Liver (tissue), 8 donors: ENCODE measurements at regions not wholly inside any gene's neighbourhood (a gene's known extent, or its start where the extent isn't known, plus 50 kb on each side); places are given as distances from the start of the nearest gene placed in this dataset.

ENCODE experiments used
- DNase-seq: peaks from one replicate; pipeline ENCODE4 v3.0.0-alpha.2; 2017; ENCODE audit warnings: low spot score
- H3K27ac ChIP-seq, 2 donors: one replicate each; pipeline ENCODE4 v1.7.0; 2013; ENCODE audit warnings: inconsistent platforms in 2 of 2, low read length in 2 of 2, control low read depth in 1 of 2, low read depth in 1 of 2, mild to moderate bottlenecking in 1 of 2
- H3K27me3 ChIP-seq, 4 donors: one replicate each; pipeline versions ENCODE4 v1.6.1 to v1.7.0; 2013; ENCODE audit warnings: low read length in 3 of 4, inconsistent platforms in 1 of 4, mild to moderate bottlenecking in 1 of 4, moderate library complexity in 1 of 4; ENCODE audit not compliant: control insufficient read depth in 4 of 4, insufficient read depth in 4 of 4
- H3K36me3 ChIP-seq, 4 donors: one replicate each; pipeline versions ENCODE4 v1.6.1 to v1.7.0; 2013; ENCODE audit warnings: low read length in 3 of 4, mild to moderate bottlenecking in 3 of 4, low read depth in 1 of 4, moderate library complexity in 1 of 4; ENCODE audit not compliant: control insufficient read depth in 4 of 4, insufficient read depth in 3 of 4
- H3K4me1 ChIP-seq, 4 donors: one replicate each; pipeline versions ENCODE4 v1.6.1 to v1.7.0; 2013; ENCODE audit warnings: low read length in 3 of 4, mild to moderate bottlenecking in 3 of 4, moderate library complexity in 1 of 4; ENCODE audit not compliant: control insufficient read depth in 4 of 4, insufficient read depth in 4 of 4
- H3K4me3 ChIP-seq, 3 donors: one replicate each; pipeline versions ENCODE4 v1.6.1 to v1.7.0; 2013; ENCODE audit warnings: low read length in 3 of 3, control low read depth in 1 of 3, low read depth in 1 of 3, mild to moderate bottlenecking in 1 of 3
- H3K9ac ChIP-seq, 2 donors: one replicate each; pipeline ENCODE4 v1.7.0; 2013; ENCODE audit warnings: low read length in 2 of 2, mild to moderate bottlenecking in 2 of 2, moderate library complexity in 2 of 2, control low read depth in 1 of 2, low read depth in 1 of 2
- H3K9me3 ChIP-seq, 4 donors: one replicate each; pipeline versions ENCODE4 v1.6.1 to v1.7.0; 2013; ENCODE audit warnings: low read length in 3 of 4; ENCODE audit not compliant: control insufficient read depth in 4 of 4
- EGR1 ChIP-seq, 2 donors: IDR thresholded peaks; 2 replicates each; pipeline ENCODE4 v1.6.1; 2016 to 2018; ENCODE audit warnings: antibody characterized with exemption in 2 of 2, low read depth in 2 of 2
- FOXA1 ChIP-seq: IDR thresholded peaks from 2 replicates; pipeline ENCODE4 v1.6.1; 2016; ENCODE audit warnings: antibody characterized with exemption
- FOXA2 ChIP-seq: IDR thresholded peaks from 2 replicates; pipeline ENCODE4 v1.6.1; 2016; ENCODE audit warnings: antibody characterized with exemption
- GABPA ChIP-seq, 2 donors: IDR thresholded peaks in 1 of 2; conservative IDR thresholded peaks in 1 of 2; 2 replicates each; pipeline ENCODE4 v1.6.1; 2016; ENCODE audit warnings: antibody characterized with exemption in 2 of 2, mild to moderate bottlenecking in 1 of 2, moderate library complexity in 1 of 2
- HNF4A ChIP-seq, 2 donors: conservative IDR thresholded peaks; 2 replicates each; pipeline ENCODE4 v1.6.1; 2016; ENCODE audit warnings: antibody characterized with exemption in 2 of 2, mild to moderate bottlenecking in 2 of 2
- HNF4G ChIP-seq: IDR thresholded peaks from 2 replicates; pipeline ENCODE4 v1.6.1; 2016; ENCODE audit warnings: antibody characterized with exemption
- JUND ChIP-seq, 2 donors: IDR thresholded peaks; 2 replicates each; pipeline ENCODE4 v1.6.1; 2016; ENCODE audit warnings: antibody characterized with exemption in 2 of 2
- NR2F2 ChIP-seq: IDR thresholded peaks from 2 replicates; pipeline ENCODE4 v1.6.1; 2016; ENCODE audit warnings: antibody characterized with exemption
- RAD21 ChIP-seq, 2 donors: IDR thresholded peaks; 2 replicates each; pipeline ENCODE4 v1.6.1; 2016; ENCODE audit warnings: antibody characterized with exemption in 2 of 2, mild to moderate bottlenecking in 2 of 2
- RXRA ChIP-seq, 2 donors: IDR thresholded peaks; 2 replicates each; pipeline ENCODE4 v1.6.1; 2017 to 2018; ENCODE audit warnings: antibody characterized with exemption in 2 of 2, mild to moderate bottlenecking in 1 of 2
- SP1 ChIP-seq: IDR thresholded peaks from 2 replicates; pipeline ENCODE4 v1.6.1; 2018; ENCODE audit warnings: antibody characterized with exemption, mild to moderate bottlenecking
- TAF1 ChIP-seq: conservative IDR thresholded peaks from 2 replicates; pipeline ENCODE4 v1.6.1; 2016; ENCODE audit warnings: antibody characterized with exemption, mild to moderate bottlenecking
- YY1 ChIP-seq: IDR thresholded peaks from 2 replicates; pipeline ENCODE4 v1.6.1; 2016; ENCODE audit warnings: antibody characterized with exemption, mild to moderate bottlenecking
- WGBS: extraction: QIAGEN DNeasy Blood & Tissue Kit; methylation state at CpG from one replicate; pipeline ENCODE4 v1.1.7; 2013; 5-methylcytosine and 5-hydroxymethylcytosine counted together
- TF ChIP-seq, protein P1 (sequence below): IDR thresholded peaks from 2 replicates; pipeline ENCODE4 v1.6.1; 2016; ENCODE audit warnings: antibody characterized with exemption
- TF ChIP-seq, protein P2 (sequence below): IDR thresholded peaks from 2 replicates; pipeline ENCODE4 v1.6.1; 2016; ENCODE audit warnings: antibody characterized with exemption, mild to moderate bottlenecking
- TF ChIP-seq, protein P3 (sequence below): IDR thresholded peaks from 2 replicates; pipeline ENCODE4 v1.6.1; 2016; ENCODE audit warnings: antibody characterized with exemption
- TF ChIP-seq, protein P4 (sequence below): IDR thresholded peaks from 2 replicates; pipeline ENCODE4 v1.6.1; 2016; ENCODE audit warnings: antibody characterized with exemption
- TF ChIP-seq, protein P5 (sequence below): fragments of 150-350 bp; IDR thresholded peaks from 2 replicates; pipeline ENCODE4 v1.5.1; 2017; ENCODE audit warnings: improper control_type of control experiment, low read depth, low read length; ENCODE audit not compliant: missing input control
- donor health status: healthy.
- donor health status: healthy.
- donor health status: healthy.
- donor health status: healthy.
- donor health status: healthy.

DNA sequence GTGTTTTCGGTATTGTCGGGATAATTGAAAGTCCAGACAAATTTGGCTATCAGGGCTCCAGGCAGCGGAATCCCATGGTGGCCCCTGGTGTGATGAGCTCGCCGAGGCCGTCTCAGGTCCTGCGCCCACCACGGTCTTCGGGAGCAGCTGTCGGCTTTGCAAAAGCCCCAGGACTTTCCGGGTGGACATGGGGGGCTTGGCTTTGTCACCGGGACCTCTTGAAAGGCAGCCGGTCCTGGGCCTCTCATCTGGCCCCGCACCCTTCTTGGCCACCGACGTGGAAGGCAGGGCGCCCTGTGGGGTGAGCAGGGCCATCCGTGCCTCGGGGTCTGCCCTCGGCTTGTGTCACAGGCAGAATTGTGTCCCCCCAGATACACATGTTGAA is 87.1 kb upstream of the ACTRT2 start:
- no peaks in the 10 kb centered on the region for H3K9me3 ChIP-seq
- no peaks in the 10 kb centered on the region for H3K4me1 ChIP-seq
- no peaks in the 10 kb centered on the region for H3K27me3 ChIP-seq
- no peak overlapping the region for H3K4me3 ChIP-seq
- WGBS = 91% methylated on average over 20 of the region's 20 CpGs
- no peak for DNase-seq
- H3K36me3 ChIP-seq = no peaks in the 10 kb centered on the region
- H3K27ac ChIP-seq = no peak overlapping the region
- H3K9ac ChIP-seq = no peak overlapping the region
- TF ChIP-seq TAF1 (no peak), FOXA2 (no peak), GABPA (IDR thresholded peaks at IDR 0.05 in 1 of 2, conservative IDR thresholded peaks at IDR 0.05 in 1 of 2) (no peak), FOXA1 (no peak), EGR1 (IDR thresholded peaks at IDR 0.05; ENCODE audit: low read depth in 2 of 2) (no peak), RAD21 (IDR thresholded peaks at IDR 0.05) (no peak), HNF4A (conservative IDR thresholded peaks at IDR 0.05) (no peak), NR2F2 (no peak), SP1 (no peak), HNF4G (no peak), YY1 (no peak), RXRA (IDR thresholded peaks at IDR 0.05) (no peak), JUND (IDR thresholded peaks at IDR 0.05) (no peak)
- TF ChIP-seq, protein P1, sequence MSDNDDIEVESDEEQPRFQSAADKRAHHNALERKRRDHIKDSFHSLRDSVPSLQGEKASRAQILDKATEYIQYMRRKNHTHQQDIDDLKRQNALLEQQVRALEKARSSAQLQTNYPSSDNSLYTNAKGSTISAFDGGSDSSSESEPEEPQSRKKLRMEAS = no peak
- TF ChIP-seq, protein P2, sequence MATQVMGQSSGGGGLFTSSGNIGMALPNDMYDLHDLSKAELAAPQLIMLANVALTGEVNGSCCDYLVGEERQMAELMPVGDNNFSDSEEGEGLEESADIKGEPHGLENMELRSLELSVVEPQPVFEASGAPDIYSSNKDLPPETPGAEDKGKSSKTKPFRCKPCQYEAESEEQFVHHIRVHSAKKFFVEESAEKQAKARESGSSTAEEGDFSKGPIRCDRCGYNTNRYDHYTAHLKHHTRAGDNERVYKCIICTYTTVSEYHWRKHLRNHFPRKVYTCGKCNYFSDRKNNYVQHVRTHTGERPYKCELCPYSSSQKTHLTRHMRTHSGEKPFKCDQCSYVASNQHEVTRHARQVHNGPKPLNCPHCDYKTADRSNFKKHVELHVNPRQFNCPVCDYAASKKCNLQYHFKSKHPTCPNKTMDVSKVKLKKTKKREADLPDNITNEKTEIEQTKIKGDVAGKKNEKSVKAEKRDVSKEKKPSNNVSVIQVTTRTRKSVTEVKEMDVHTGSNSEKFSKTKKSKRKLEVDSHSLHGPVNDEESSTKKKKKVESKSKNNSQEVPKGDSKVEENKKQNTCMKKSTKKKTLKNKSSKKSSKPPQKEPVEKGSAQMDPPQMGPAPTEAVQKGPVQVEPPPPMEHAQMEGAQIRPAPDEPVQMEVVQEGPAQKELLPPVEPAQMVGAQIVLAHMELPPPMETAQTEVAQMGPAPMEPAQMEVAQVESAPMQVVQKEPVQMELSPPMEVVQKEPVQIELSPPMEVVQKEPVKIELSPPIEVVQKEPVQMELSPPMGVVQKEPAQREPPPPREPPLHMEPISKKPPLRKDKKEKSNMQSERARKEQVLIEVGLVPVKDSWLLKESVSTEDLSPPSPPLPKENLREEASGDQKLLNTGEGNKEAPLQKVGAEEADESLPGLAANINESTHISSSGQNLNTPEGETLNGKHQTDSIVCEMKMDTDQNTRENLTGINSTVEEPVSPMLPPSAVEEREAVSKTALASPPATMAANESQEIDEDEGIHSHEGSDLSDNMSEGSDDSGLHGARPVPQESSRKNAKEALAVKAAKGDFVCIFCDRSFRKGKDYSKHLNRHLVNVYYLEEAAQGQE = no peak
- TF ChIP-seq, protein P3, sequence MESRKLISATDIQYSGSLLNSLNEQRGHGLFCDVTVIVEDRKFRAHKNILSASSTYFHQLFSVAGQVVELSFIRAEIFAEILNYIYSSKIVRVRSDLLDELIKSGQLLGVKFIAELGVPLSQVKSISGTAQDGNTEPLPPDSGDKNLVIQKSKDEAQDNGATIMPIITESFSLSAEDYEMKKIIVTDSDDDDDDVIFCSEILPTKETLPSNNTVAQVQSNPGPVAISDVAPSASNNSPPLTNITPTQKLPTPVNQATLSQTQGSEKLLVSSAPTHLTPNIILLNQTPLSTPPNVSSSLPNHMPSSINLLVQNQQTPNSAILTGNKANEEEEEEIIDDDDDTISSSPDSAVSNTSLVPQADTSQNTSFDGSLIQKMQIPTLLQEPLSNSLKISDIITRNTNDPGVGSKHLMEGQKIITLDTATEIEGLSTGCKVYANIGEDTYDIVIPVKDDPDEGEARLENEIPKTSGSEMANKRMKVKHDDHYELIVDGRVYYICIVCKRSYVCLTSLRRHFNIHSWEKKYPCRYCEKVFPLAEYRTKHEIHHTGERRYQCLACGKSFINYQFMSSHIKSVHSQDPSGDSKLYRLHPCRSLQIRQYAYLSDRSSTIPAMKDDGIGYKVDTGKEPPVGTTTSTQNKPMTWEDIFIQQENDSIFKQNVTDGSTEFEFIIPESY = no peak
- TF ChIP-seq, protein P4, sequence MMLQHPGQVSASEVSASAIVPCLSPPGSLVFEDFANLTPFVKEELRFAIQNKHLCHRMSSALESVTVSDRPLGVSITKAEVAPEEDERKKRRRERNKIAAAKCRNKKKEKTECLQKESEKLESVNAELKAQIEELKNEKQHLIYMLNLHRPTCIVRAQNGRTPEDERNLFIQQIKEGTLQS = no peak
- TF ChIP-seq, protein P5, sequence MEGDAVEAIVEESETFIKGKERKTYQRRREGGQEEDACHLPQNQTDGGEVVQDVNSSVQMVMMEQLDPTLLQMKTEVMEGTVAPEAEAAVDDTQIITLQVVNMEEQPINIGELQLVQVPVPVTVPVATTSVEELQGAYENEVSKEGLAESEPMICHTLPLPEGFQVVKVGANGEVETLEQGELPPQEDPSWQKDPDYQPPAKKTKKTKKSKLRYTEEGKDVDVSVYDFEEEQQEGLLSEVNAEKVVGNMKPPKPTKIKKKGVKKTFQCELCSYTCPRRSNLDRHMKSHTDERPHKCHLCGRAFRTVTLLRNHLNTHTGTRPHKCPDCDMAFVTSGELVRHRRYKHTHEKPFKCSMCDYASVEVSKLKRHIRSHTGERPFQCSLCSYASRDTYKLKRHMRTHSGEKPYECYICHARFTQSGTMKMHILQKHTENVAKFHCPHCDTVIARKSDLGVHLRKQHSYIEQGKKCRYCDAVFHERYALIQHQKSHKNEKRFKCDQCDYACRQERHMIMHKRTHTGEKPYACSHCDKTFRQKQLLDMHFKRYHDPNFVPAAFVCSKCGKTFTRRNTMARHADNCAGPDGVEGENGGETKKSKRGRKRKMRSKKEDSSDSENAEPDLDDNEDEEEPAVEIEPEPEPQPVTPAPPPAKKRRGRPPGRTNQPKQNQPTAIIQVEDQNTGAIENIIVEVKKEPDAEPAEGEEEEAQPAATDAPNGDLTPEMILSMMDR = no peak
